Left lung (tissue), 4 donors: ENCODE measurements at regions not wholly inside any gene's neighbourhood (a gene's known extent, or its start where the extent isn't known, plus 50 kb on each side); places are given as distances from the start of the nearest gene placed in this dataset.

Source experiments
- ATAC-seq: fragments of 200-7000 bp; cut with Tn5 transposase; one replicate; pipeline ENCODE4 v1.9.1; 2020; ENCODE audit warnings: moderate library complexity
- DNase-seq, 4 donors: peaks; one replicate each; pipeline ENCODE4 v3.0.0-alpha.2; 2013 to 2020
- H3K27ac ChIP-seq, 2 donors: fragments of 200-600 bp; sonication (generic) in 1 of 2; one replicate each; pipeline versions ENCODE4 v1.5.0 to v1.8.0; 2020 to 2021
- H3K27me3 ChIP-seq, 2 donors: fragments of 200-600 bp; sonication (generic) in 1 of 2; one replicate each; pipeline versions ENCODE4 v1.5.0 to v1.8.0; 2020 to 2021
- H3K36me3 ChIP-seq, 2 donors: fragments of 200-600 bp; sonication (generic) in 1 of 2; one replicate each; pipeline versions ENCODE4 v1.5.0 to v1.8.0; 2020 to 2021
- H3K4me1 ChIP-seq, 2 donors: fragments of 200-600 bp; one replicate each; pipeline ENCODE4 v1.8.0; 2021
- H3K4me3 ChIP-seq, 2 donors: fragments of 200-600 bp; sonication (generic) in 1 of 2; one replicate each; pipeline versions ENCODE4 v1.5.0 to v1.8.0; 2020 to 2021; ENCODE audit warnings: mild to moderate bottlenecking in 1 of 2
- H3K9me3 ChIP-seq, 2 donors: fragments of 200-600 bp; sonication (generic) in 1 of 2; one replicate each; pipeline versions ENCODE4 v1.5.0 to v1.8.0; 2020 to 2021
- CTCF ChIP-seq, 2 donors: fragments of 200-600 bp; sonication (generic) in 1 of 2; IDR thresholded peaks; one replicate each; pipeline versions ENCODE4 v1.5.0 to v1.8.0; 2021; ENCODE audit warnings: antibody characterized with exemption in 2 of 2
- intact Hi-C, 2 donors: fragments of 100-400 bp; cut with DNase I; formaldehyde crosslinking; loops; one replicate each; pipeline versions ENCODE4 v1.11.2 to v1.14.2; 2022
- donor health status: DM: no; HTN: yes; CAD: no.
- donor health status: DM: no; HTN: no; CAD: no.

- no peak for TF ChIP-seq CTCF (IDR thresholded peaks at IDR 0.05)
- no peaks in the 10 kb centered on the region for H3K9me3 ChIP-seq
- no peaks in the 10 kb centered on the region for H3K4me1 ChIP-seq
- ATAC-seq, result no peak
- intact Hi-C loops, result no loop called here
- no peak overlapping the region for H3K27ac ChIP-seq
- H3K4me3 ChIP-seq, result no peak overlapping the region
- H3K27me3 ChIP-seq, result no peaks in the 10 kb centered on the region
- H3K36me3 ChIP-seq, result no peaks in the 10 kb centered on the region
- no peak for DNase-seq
Measured at GRCh38 chr1:220356981-220357850, 85.0 kb upstream of the RAB3GAP2 start.

DNA sequence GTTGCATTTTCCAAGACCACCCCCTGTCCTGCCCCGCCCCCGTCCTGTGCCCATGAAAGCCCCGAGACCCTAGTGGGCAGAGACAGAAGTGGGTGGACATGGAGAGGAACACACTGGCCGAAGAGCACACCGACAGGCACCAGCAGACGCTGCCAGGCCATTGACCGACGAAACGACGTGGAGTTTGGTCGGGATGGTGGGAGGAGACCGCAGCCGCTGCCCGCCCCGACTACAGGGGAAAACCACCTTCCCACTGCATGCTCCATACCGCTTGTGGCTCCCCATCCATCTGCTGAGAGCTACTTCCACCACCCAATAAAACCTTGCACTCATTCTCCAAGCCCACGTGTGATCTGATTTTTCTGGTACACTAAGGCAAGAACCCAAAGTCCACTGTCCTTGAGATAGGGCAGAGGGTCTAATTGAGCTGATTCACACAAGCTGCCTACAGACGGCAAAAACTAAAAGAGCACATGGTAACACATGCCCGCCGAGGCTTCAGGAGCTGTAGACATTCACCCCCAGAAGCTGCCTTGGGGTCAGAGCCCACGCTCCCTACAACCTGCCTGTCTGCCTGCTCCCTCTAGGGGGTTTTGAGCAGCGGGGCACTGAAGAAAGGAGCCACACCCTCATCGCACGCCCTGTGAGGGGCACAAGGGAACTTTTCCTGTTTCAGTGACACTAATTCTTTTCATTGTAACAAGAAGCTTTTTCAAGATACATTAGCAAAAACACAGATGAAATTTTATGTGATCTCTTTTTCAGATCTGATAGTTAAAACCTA lies 81.2 kb upstream of the RAB3GAP2 start:
- no peak for TF ChIP-seq CTCF (IDR thresholded peaks at IDR 0.05)
- no peak overlapping the region for H3K27ac ChIP-seq
- H3K4me1 ChIP-seq, result no peaks in the 10 kb centered on the region
- no peaks in the 10 kb centered on the region for H3K9me3 ChIP-seq
- no peak overlapping the region for H3K4me3 ChIP-seq
- H3K27me3 ChIP-seq, result no peaks in the 10 kb centered on the region
- intact Hi-C loops, result no loop called here
- no peaks in the 10 kb centered on the region for H3K36me3 ChIP-seq
- ATAC-seq (no peak), DNase-seq (no peak)

GRCh38 chr1:220348211-220348610 lies 76.0 kb upstream of the RAB3GAP2 start:
- intact Hi-C loops, result no loop called here
- Histone ChIP-seq H3K27ac (no peak overlapping the region), H3K27me3 (peaks cover 0 to 7% of the 10 kb centered on the region in 2 donors), H3K4me1 (no peaks in the 10 kb centered on the region), H3K9me3 (no peaks in the 10 kb centered on the region), H3K4me3 (no peak overlapping the region), H3K36me3 (no peaks in the 10 kb centered on the region)
- TF ChIP-seq CTCF (IDR thresholded peaks at IDR 0.05), result no peak
- ATAC-seq (no peak), DNase-seq (no peak)

GRCh38 chr1:220347654-220348175 lies 75.5 kb upstream of the RAB3GAP2 start:
- ATAC-seq (no peak), DNase-seq (no peak)
- Histone ChIP-seq H3K4me1 (no peaks in the 10 kb centered on the region), H3K9me3 (no peaks in the 10 kb centered on the region), H3K36me3 (no peaks in the 10 kb centered on the region), H3K27me3 (peaks cover 0 to 7% of the 10 kb centered on the region in 2 donors), H3K4me3 (no peak overlapping the region), H3K27ac (no peak overlapping the region)
- intact Hi-C loops, result no loop called here
- no peak for TF ChIP-seq CTCF (IDR thresholded peaks at IDR 0.05)

- H3K27me3 ChIP-seq, result peaks cover 0 to 7% of the 10 kb centered on the region in 2 donors
- DNase-seq (no peak), ATAC-seq (no peak)
- TF ChIP-seq CTCF (IDR thresholded peaks at IDR 0.05), result no peak
- H3K36me3 ChIP-seq, result no peaks in the 10 kb centered on the region
- H3K4me3 ChIP-seq, result no peak overlapping the region
- intact Hi-C loops, result no loop called here
- H3K9me3 ChIP-seq, result no peaks in the 10 kb centered on the region
- H3K4me1 ChIP-seq, result no peaks in the 10 kb centered on the region
- H3K27ac ChIP-seq, result no peak overlapping the region
Measured at GRCh38 chr1:220344745-220345144, 72.5 kb upstream of the RAB3GAP2 start.
